HG03354 (cell line): ENCODE measurements at regions not wholly inside any gene's neighbourhood (a gene's known extent, or its start where the extent isn't known, plus 50 kb on each side); places are given as distances from the start of the nearest gene placed in this dataset.

Experiments
- ATAC-seq: cut with Tn5 transposase; IDR thresholded peaks from one replicate; pipeline ENCODE4 v1.9.1; 2021; ENCODE audit warnings: mild to moderate bottlenecking; ENCODE audit not compliant: unreplicated experiment, poor library complexity, severe bottlenecking

DNA sequence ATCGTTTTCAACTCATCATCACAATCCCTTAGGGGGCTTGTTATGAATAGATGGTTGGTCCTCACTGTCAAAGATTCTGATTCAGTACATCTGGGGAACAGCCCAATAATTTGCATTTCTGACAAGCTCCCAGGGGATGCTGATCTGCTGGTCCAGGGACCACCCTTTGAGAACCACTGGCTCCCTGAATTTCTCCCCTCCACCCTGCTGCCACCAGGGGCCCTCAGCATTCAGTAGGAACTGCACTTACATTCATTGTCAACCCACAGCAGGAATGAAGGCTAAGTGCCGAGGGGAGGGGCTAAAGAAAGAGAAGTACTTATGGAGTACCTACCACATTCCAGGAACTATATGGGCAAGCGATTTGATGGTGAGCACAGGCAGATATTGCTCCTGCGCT lies 85.9 kb downstream of the BOD1 start:
- ATAC-seq = no peak

DNA sequence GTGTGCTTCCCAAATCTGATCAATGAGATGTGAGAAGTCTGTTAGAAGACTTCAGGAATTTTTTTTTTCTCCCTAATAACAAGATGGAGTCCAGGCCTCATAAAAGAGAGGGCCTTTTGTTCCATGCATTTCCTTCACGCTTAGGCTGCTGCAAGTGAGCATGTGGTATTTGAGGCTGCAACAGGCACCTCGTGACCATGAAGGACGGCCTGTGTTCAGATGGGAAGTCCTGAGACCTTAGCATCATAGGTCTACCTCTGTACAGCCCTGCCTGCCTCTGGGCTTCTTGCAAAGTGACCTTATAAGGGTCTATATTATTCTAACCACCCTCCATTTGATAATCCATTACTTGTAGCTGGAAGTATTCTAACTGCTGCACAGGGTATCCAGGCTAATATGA lies 86.6 kb downstream of the BOD1 start:
- ATAC-seq = no peak

- ATAC-seq = no peak
Measured at GRCh38 chr5:173527671-173528070, 88.8 kb downstream of the BOD1 start.

GRCh38 chr5:173524136-173524535 lies 92.3 kb downstream of the BOD1 start:
- ATAC-seq = no peak

DNA sequence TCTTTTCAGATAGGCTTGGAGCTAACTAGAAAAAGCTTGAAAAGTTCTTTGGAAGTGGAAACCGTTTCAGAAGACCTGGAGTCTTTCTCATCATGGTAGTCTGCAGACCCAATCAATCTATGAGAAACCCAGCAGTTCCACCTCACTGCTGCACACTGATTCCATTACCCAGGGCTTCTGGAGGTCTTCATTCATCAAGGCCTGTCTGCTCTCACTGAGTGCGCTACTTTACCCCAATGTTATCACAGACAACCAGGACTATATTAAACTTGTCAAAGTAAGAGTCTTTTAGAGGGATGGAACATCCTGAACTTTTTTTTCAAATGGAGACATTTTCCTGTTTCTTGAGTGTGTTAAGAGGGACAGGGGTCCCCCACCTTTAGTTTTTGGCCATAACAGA lies 93.1 kb downstream of the BOD1 start:
- no peak for ATAC-seq

GRCh38 chr5:173522518-173522917 lies 93.9 kb downstream of the BOD1 start:
- ATAC-seq = no peak

DNA sequence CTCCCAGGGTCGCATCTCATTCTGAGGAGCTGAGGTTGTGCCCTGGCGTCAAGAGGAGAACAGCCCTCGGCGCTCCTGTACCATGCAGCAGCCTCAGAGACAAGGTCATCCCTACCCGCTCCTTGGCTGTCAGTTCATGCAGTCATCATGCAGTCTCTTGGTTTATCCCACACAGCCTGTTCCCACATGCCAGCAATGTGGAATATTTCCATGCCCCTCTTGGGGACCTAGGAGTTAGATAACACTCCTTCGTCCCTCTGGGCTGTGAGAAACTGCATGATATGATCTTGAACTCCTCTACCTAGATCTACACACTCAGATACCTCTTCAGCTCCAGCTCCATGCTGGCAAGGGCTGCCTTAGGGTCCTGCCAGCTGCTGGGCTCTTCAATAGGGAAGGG lies 97.6 kb downstream of the BOD1 start:
- no peak for ATAC-seq

DNA sequence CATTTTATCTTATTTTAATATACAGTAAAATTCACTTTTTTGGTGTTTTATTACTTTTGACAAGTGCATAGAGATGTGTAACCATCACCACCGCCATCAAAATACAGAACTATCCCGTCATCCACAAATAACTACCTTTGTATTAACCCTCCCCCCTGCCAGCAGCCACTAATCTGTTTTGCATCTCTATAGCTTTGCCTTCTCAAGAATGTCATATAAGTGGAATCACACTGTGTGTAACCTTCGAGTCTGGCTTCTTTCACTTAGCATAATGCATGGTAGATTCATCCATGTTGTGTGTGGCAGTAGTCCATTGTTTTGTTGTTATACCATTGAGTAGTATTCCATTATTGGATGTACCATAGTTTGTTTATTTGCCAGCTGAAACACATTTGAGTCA lies 98.8 kb downstream of the BOD1 start:
- ATAC-seq = no peak

DNA sequence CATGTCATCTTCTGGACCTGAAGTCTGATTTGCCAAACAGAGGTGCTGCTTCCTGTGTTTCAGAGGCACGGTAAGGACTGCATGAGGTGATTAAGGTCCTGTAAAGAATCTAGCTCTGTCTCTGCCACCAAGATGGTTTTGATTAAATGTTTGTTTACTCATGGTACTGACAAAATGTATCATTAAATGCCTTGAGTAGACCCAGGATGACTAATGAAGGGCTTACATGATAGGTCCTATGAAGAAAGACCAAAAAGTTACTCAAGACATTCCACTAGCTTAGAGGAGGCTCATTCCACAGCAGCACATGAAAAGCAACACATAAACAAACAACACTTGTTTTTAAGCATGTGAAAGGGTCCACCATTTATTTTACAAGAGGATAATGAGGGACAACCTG lies 100.9 kb downstream of the BOD1 start:
- no peak for ATAC-seq

- no peak for ATAC-seq
Measured at GRCh38 chr5:173514661-173515060, 101.8 kb downstream of the BOD1 start.

DNA sequence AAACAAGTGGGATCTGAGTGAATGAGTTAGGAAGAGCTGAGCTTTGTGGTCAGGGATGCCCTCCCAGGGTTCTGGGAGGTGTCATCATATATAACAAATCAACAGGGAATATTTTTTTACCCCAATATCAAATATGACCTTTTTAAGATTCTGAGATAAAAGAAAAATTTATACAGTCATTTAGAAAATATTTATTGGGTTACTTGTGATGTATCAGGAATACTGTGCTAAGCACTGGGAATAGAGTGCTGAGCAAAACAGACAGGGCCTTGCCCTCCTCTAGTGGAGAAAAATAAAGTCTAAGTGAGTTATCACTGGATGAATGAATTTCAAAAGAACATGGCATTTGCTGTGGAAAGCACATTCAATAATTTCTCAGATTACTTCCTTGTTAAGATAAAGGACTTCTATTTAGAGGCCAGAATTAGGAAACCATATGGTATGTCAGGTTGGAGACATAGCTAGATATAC lies 102.9 kb downstream of the BOD1 start:
- no peak for ATAC-seq

DNA sequence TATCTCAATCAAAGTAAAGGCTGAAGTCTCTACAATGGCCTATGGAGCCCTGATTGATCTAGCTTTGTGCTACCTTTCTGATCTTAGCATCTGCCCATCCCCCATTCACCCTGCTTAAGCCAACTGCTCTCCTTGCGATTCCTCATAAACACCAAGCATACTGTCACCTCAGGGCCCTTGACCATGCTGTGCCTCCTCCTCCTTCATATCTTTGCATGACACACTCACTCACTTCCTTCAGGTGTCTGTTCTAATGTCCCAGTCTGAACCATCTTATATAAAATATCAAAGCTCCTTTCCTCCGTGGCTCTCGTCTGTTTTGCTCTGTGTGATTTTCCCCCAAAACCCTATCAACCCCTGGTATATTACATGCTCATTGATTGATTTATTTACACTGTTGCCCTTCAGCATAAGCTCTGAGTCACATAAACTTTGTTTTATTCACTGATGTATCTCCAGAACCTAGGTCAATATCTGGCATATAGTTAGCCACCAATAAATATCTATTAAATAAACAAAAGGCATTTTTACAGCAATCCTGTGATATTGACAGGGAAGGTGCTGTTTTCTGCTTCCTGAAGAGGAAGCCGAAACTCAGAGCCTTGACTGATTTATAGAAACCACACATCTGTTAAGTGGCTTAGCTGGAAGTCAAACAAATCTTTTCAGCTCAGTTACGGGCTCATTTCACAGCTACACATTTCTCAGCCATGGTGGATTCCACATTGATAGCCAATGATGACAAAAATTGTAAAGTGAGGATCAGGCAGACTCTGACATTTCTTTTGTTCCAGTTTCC lies 103.6 kb downstream of the BOD1 start:
- no peak for ATAC-seq

- ATAC-seq = no peak
Measured at GRCh38 chr5:173509060-173509459, 107.4 kb downstream of the BOD1 start.

DNA sequence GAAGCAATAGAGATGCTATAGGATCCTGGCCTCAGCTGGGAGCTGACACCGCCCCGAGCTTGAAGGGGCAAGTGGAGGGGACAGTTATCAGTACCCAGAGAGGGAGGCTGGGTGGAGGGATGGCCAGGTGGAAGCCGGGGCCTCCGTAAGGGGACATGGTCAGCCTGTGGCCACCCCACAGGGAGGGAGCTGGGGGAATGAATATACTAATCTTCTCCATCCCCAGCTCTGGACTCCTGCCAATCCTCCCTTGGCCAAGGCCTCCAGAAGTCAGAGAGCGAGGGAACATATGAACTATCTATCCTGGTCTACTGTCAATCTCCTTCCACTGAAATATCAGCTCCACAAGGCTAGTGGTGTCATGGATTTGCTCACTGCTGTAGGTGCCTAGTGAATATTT lies 109.3 kb downstream of the BOD1 start:
- no peak for ATAC-seq

GRCh38 chr5:173505634-173506033 lies 110.8 kb downstream of the BOD1 start:
- ATAC-seq = no peak

GRCh38 chr5:173501922-173502321 lies 114.5 kb downstream of the BOD1 start:
- no peak for ATAC-seq

DNA sequence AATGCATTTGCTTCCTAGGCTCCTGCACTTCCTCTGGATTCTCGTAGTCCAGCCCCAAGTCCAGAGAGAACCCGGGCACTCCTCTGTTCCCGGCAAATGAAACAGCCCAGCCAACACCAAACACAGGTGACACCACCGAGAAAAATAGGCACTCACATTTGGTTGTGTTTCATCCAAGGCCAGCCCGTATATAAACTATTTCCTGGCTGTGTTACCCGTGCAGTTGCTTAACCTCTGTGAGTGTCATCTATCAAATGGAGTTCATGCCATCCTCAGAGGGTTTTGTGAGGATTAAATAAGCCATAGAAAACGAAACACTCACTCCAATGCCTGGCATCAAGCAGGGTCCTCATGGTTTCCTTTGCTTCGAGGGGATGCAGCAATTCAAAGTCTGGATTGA lies 115.2 kb downstream of the BOD1 start:
- no peak for ATAC-seq

DNA sequence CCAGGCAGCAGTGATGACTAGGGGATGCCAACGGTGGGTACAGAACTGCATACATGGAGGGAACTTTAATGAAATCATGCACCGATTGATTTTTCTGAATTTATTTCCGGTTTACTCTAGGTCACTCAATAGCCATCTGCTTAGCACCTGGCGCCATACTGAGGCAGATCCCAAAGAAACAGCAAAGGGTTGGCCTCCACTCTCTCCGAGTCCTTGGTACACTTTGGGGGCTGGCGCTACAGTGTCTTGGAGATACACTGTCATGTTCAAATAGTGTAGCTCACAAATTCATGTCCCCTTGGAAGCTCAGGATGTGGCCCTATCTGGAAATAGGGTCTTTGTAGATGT lies 116.3 kb downstream of the BOD1 start:
- no peak for ATAC-seq

DNA sequence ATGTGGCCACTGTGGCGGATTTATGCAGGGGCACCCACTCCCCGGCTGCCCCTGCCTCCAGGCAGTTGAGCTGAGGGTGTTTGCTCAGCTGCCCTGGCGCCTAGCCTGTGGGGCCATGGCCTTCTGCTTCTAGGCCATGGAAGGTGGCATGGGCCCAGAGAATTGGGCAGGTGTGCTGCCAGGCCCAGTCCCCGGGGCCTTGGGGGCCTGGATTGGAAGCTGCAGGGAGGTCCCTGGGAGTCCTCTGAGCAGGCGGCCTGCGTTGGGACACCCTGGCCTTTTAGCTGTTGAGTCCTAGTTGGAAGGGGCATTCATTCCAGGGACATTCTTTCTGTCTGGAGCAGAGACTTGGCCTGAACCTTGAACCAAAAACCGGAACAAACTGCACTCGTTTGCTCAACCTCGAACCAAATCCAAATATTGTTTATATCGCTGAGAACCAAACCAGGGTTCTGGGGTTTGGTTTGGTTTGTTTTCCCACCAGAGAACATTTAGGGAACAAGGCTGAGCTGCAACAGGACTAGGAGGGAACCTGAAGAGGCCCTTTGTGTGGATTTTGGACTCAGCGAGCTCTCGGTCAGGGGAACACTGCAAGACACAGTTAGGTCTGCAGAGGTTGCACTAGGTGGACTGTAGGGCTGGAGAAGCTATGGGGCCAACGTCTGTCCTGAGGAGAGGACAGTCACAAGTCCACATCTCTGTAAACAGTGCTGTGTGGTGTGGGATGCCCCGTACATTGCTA lies 116.8 kb downstream of the BOD1 start:
- no peak for ATAC-seq

GRCh38 chr5:173498739-173499470 lies 117.5 kb downstream of the BOD1 start:
- no peak for ATAC-seq

- no peak for ATAC-seq
Measured at GRCh38 chr5:173498286-173498685, 118.2 kb downstream of the BOD1 start.
